ENCODE measurements at regions not wholly inside any gene's neighbourhood (a gene's known extent, or its start where the extent isn't known, plus 50 kb on each side); places are given as distances from the start of the nearest gene placed in this dataset.

DNA sequence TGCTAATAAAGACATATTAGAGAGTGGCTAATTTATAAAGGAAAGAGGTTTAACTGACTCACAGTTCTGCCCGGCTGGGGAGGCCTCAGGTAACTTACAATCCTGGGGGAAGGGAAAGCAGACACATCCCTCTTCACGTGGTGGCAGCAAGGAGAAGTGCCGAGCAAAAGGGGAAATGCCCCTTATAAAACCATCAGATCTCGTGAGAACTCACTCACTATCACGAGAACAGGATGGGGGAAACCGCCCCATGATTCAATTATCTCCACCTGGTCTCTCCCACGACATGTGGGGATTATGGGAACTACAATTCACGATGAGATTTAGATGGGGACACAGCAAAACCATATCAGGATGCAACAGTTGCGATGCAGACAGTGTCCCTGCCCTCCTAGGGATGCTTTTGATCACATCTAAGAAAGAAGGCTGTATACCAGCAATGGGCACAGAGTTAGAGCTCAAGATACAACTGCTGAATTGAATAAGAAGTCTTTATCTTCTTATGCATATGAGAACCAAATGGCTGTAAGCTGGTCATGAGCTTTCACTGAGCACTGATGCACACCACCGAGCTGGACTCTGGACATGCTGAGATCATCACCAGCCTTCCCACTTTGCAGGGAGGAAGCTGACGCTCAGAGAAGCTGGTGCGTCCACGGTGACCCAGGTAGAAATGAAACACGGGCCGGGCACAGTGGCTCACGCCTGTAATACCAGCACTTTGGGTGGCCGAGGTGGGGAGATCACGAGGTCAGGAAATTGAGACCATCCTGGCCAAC lies 255.2 kb downstream of the MN1 start:
- DNase-seq (no peak), ATAC-seq (no peak)
- Histone ChIP-seq H3K36me3 (ENCODE audit: low read depth) (no peaks in the 10 kb centered on the region), H3K9me3 (no peaks in the 10 kb centered on the region), H3K4me1 (ENCODE audit: low read depth) (no peaks in the 10 kb centered on the region), H3K4me3 (no peak overlapping the region)
- intact Hi-C loops (cut with DNase I, micrococcal nuclease) = no loop called here
- TF ChIP-seq CTCF (IDR thresholded peaks at IDR 0.05) = no peak

- intact Hi-C loops (cut with DNase I, micrococcal nuclease) = no loop called here
- H3K9me3 ChIP-seq = no peaks in the 10 kb centered on the region
- no peaks in the 10 kb centered on the region for H3K36me3 ChIP-seq (ENCODE audit: low read depth)
- H3K4me3 ChIP-seq = no peak overlapping the region
- ATAC-seq (no peak), DNase-seq (no peak)
- H3K4me1 ChIP-seq (ENCODE audit: low read depth) = no peaks in the 10 kb centered on the region
- no peak for TF ChIP-seq CTCF (IDR thresholded peaks at IDR 0.05)
Measured at GRCh38 chr22:27551402-27551801, 250.2 kb downstream of the MN1 start.

DNA sequence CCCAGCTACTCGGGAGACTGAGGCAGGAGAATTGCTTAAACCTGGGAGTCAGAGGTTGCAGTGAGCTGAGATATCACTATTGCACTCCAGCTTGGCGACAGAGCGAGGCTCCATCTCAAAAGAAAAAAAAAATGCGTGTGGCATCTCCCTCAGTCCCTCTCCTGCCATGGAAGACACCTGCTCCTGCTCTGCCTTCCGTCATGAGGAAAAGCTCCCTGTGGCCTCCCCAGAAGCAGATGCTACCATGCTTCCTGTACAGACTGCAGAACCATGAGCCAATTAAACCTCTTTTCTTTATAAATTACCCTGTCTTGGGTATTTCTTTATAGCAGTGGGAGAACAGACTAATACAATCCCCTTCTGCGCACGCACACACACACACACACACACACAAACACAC lies 249.4 kb downstream of the MN1 start:
- Histone ChIP-seq H3K4me1 (ENCODE audit: low read depth) (no peaks in the 10 kb centered on the region), H3K9me3 (no peaks in the 10 kb centered on the region), H3K4me3 (no peak overlapping the region), H3K36me3 (ENCODE audit: low read depth) (no peaks in the 10 kb centered on the region)
- DNase-seq = no peak
- intact Hi-C loops (cut with DNase I, micrococcal nuclease) = no loop called here
- no peak for ATAC-seq
- TF ChIP-seq CTCF (IDR thresholded peaks at IDR 0.05) = no peak

DNA sequence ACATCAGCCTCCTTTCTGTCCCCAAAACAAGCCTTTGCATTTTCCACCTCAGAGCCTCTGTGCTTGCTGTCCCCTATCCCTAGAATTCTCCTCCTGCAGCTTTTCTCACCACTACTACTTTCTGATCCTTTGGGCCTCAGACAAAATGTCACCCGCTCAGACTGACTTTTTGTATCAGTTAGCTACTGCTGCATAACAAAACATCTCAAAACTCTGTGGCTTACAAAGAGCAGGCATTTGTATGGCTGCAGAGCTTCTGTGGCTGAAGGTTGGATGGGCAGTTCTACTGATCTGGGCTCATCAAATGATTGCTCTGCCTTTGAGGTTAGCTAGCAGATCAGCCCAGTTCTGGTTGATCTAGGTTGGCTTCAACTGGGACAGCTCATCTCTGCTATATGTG lies 248.7 kb downstream of the MN1 start:
- H3K36me3 ChIP-seq (ENCODE audit: low read depth) = no peaks in the 10 kb centered on the region
- no peaks in the 10 kb centered on the region for H3K9me3 ChIP-seq
- no peak overlapping the region for H3K4me3 ChIP-seq
- H3K4me1 ChIP-seq (ENCODE audit: low read depth) = no peaks in the 10 kb centered on the region
- intact Hi-C loops (cut with DNase I, micrococcal nuclease) = no loop called here
- DNase-seq (no peak), ATAC-seq (no peak)
- TF ChIP-seq CTCF (IDR thresholded peaks at IDR 0.05) = no peak

- intact Hi-C loops (cut with DNase I, micrococcal nuclease) = no loop called here
- DNase-seq (peak in 2 of 3 donors; percentile 55 to 62), ATAC-seq (peak; percentile 55)
- TF ChIP-seq CTCF (IDR thresholded peaks at IDR 0.05) = no peak
- Histone ChIP-seq H3K4me3 (no peak overlapping the region), H3K9me3 (no peaks in the 10 kb centered on the region), H3K4me1 (ENCODE audit: low read depth) (no peaks in the 10 kb centered on the region), H3K36me3 (ENCODE audit: low read depth) (no peaks in the 10 kb centered on the region)
Measured at GRCh38 chr22:27554106-27554811, 247.3 kb downstream of the MN1 start.
